ENCODE measurements at regions not wholly inside any gene's neighbourhood (a gene's known extent, or its start where the extent isn't known, plus 50 kb on each side); places are given as distances from the start of the nearest gene placed in this dataset.

- TF ChIP-seq EZH2phosphoT487 (IDR thresholded peaks at IDR 0.05; ENCODE audit: low read depth) (no peak), CTCF (IDR thresholded peaks at IDR 0.05; ENCODE audit: low read depth, low read length) (no peak)
- no peaks in the 10 kb centered on the region for H3K4me1 ChIP-seq (ENCODE audit: low read length)
- no peak overlapping the region for H3K4me2 ChIP-seq (ENCODE audit: low read length)
- H3K27ac ChIP-seq (ENCODE audit: low read length) = no peak overlapping the region
- H3K4me3 ChIP-seq (ENCODE audit: low read length) = no peak overlapping the region
- H3K79me2 ChIP-seq (ENCODE audit: low read length) = no peaks in the 10 kb centered on the region
- peaks cover 11% of the 10 kb centered on the region for H3K27me3 ChIP-seq (ENCODE audit: low read depth, low read length)
- no peaks in the 10 kb centered on the region for H3K9me3 ChIP-seq (ENCODE audit: insufficient read depth, low read length)
- no peak overlapping the region for H3K9ac ChIP-seq (ENCODE audit: low read length)
- H2AFZ ChIP-seq (ENCODE audit: low read depth, low read length) = no peak overlapping the region
- no peaks in the 10 kb centered on the region for H3K36me3 ChIP-seq (replicated peaks; ENCODE audit: low read depth, low read length)
- H4K20me1 ChIP-seq (ENCODE audit: insufficient read depth, low read length) = no peaks in the 10 kb centered on the region
These were observed 456.5 kb downstream of the STK39 start for GRCh38 chr2:167790781-167791450.

GRCh38 chr2:167790189-167790588 lies 457.2 kb downstream of the STK39 start:
- TF ChIP-seq EZH2phosphoT487 (IDR thresholded peaks at IDR 0.05; ENCODE audit: low read depth) = no peak
- TF ChIP-seq CTCF (IDR thresholded peaks at IDR 0.05; ENCODE audit: low read depth, low read length) = no peak
- no peak overlapping the region for H3K27ac ChIP-seq (ENCODE audit: low read length)
- H3K4me1 ChIP-seq (ENCODE audit: low read length) = no peaks in the 10 kb centered on the region
- H3K4me2 ChIP-seq (ENCODE audit: low read length) = no peak overlapping the region
- H3K9me3 ChIP-seq (ENCODE audit: insufficient read depth, low read length) = no peaks in the 10 kb centered on the region
- no peak overlapping the region for H3K4me3 ChIP-seq (ENCODE audit: low read length)
- H3K79me2 ChIP-seq (ENCODE audit: low read length) = no peaks in the 10 kb centered on the region
- no peaks in the 10 kb centered on the region for H4K20me1 ChIP-seq (ENCODE audit: insufficient read depth, low read length)
- no peak overlapping the region for H2AFZ ChIP-seq (ENCODE audit: low read depth, low read length)
- H3K9ac ChIP-seq (ENCODE audit: low read length) = no peak overlapping the region
- H3K27me3 ChIP-seq (ENCODE audit: low read depth, low read length) = peaks cover 11% of the 10 kb centered on the region
- no peaks in the 10 kb centered on the region for H3K36me3 ChIP-seq (replicated peaks; ENCODE audit: low read depth, low read length)

- TF ChIP-seq CTCF (IDR thresholded peaks at IDR 0.05; ENCODE audit: low read depth, low read length) = no peak
- TF ChIP-seq EZH2phosphoT487 (IDR thresholded peaks at IDR 0.05; ENCODE audit: low read depth) = no peak
- Histone ChIP-seq H3K4me1 (ENCODE audit: low read length) (no peaks in the 10 kb centered on the region), H3K79me2 (ENCODE audit: low read length) (no peaks in the 10 kb centered on the region)
These were observed 459.8 kb downstream of the STK39 start for GRCh38 chr2:167787562-167787961.

GRCh38 chr2:167787021-167787420 lies 460.4 kb downstream of the STK39 start:
- TF ChIP-seq CTCF (IDR thresholded peaks at IDR 0.05; ENCODE audit: low read depth, low read length) = no peak
- TF ChIP-seq EZH2phosphoT487 (IDR thresholded peaks at IDR 0.05; ENCODE audit: low read depth) = no peak
- H3K27ac ChIP-seq (ENCODE audit: low read length) = no peak overlapping the region
- H3K27me3 ChIP-seq (ENCODE audit: low read depth, low read length) = no peaks in the 10 kb centered on the region
- H2AFZ ChIP-seq (ENCODE audit: low read depth, low read length) = no peak overlapping the region
- H3K9ac ChIP-seq (ENCODE audit: low read length) = no peak overlapping the region
- H3K9me3 ChIP-seq (ENCODE audit: insufficient read depth, low read length) = no peaks in the 10 kb centered on the region
- H3K4me2 ChIP-seq (ENCODE audit: low read length) = no peak overlapping the region
- no peaks in the 10 kb centered on the region for H3K79me2 ChIP-seq (ENCODE audit: low read length)
- H3K4me3 ChIP-seq (ENCODE audit: low read length) = no peak overlapping the region
- no peaks in the 10 kb centered on the region for H3K4me1 ChIP-seq (ENCODE audit: low read length)
- H3K36me3 ChIP-seq (replicated peaks; ENCODE audit: low read depth, low read length) = no peaks in the 10 kb centered on the region
- no peaks in the 10 kb centered on the region for H4K20me1 ChIP-seq (ENCODE audit: insufficient read depth, low read length)

More at GRCh38 chr2:167787562-167787961, 459.8 kb downstream of the STK39 start:
- Histone ChIP-seq H3K4me2 (ENCODE audit: low read length) (no peak overlapping the region), H3K9me3 (ENCODE audit: insufficient read depth, low read length) (no peaks in the 10 kb centered on the region), H3K36me3 (replicated peaks; ENCODE audit: low read depth, low read length) (no peaks in the 10 kb centered on the region), H3K4me3 (ENCODE audit: low read length) (no peak overlapping the region), H4K20me1 (ENCODE audit: insufficient read depth, low read length) (no peaks in the 10 kb centered on the region), H3K27me3 (ENCODE audit: low read depth, low read length) (no peaks in the 10 kb centered on the region), H3K9ac (ENCODE audit: low read length) (no peak overlapping the region), H2AFZ (ENCODE audit: low read depth, low read length) (no peak overlapping the region), H3K27ac (ENCODE audit: low read length) (no peak overlapping the region)

Data from OCI-LY3 (cell line).